ENCODE measurements at regions not wholly inside any gene's neighbourhood (a gene's known extent, or its start where the extent isn't known, plus 50 kb on each side); places are given as distances from the start of the nearest gene placed in this dataset.

GRCh38 chrX:40806513-40807220 is 71.3 kb upstream of the MED14 start:
- no peak for TF ChIP-seq POLR2A (IDR thresholded peaks at IDR 0.05; ENCODE audit: extremely low read depth, insufficient read length)
- TF ChIP-seq, protein P1, sequence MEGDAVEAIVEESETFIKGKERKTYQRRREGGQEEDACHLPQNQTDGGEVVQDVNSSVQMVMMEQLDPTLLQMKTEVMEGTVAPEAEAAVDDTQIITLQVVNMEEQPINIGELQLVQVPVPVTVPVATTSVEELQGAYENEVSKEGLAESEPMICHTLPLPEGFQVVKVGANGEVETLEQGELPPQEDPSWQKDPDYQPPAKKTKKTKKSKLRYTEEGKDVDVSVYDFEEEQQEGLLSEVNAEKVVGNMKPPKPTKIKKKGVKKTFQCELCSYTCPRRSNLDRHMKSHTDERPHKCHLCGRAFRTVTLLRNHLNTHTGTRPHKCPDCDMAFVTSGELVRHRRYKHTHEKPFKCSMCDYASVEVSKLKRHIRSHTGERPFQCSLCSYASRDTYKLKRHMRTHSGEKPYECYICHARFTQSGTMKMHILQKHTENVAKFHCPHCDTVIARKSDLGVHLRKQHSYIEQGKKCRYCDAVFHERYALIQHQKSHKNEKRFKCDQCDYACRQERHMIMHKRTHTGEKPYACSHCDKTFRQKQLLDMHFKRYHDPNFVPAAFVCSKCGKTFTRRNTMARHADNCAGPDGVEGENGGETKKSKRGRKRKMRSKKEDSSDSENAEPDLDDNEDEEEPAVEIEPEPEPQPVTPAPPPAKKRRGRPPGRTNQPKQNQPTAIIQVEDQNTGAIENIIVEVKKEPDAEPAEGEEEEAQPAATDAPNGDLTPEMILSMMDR (IDR thresholded peaks at IDR 0.05; ENCODE audit: low read depth, low read length) = no peak

Data from NB4 (cell line).